Mammary epithelial cell (primary cell): ENCODE measurements at regions not wholly inside any gene's neighbourhood (a gene's known extent, or its start where the extent isn't known, plus 50 kb on each side); places are given as distances from the start of the nearest gene placed in this dataset.

Experiments used
- EZH2 ChIP-seq: IDR thresholded peaks from 2 replicates; pipeline ENCODE4 v1.6.1; 2012; ENCODE audit warnings: low read length, inconsistent platforms, borderline replicate concordance
- TF ChIP-seq, protein P1 (sequence below), 2 donors: IDR thresholded peaks in 1 of 2; conservative IDR thresholded peaks in 1 of 2; 2 replicates each; pipeline ENCODE4 v1.5.1; 2011 to 2012; ENCODE audit warnings: inconsistent platforms in 2 of 2, low read length in 2 of 2, mild to moderate bottlenecking in 2 of 2, control low read depth in 1 of 2, low read depth in 1 of 2; ENCODE audit not compliant: insufficient read depth in 1 of 2; ENCODE audit errors: extremely low read depth in 1 of 2

DNA sequence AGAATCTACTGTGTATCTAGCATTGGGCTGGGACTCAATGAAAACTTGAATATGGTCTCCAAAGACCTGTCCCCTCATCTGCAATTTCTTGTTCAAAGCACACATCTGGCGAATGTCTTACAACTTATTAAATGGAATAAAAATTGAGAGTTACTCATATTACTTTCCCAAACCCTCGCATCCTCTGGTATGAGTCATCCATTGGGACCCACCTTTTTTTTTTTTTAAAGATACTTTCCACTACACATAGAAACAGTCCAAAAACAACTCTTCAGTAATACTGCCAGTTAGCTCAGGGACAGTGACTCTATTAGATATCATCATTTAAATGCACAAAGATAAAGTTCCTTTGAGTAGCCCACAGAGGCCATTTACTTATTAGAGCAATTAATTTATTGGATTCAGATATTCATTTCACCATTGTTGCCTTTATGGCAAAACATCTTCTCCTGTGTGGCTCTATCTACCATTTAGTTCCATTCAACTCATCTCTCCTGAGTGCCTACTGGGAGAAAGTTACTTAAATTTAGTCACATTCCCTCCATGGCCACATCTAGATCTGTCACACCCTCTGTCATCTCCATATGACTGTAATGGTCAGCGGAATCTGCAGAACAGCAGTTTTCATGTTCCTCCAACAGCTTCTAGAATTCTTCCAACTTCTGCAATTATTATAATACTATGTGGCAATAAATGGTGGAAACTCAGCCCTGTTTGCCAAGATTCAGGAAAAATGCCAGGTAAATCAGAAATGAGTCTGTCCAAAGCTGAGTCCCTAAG lies 77.9 kb upstream of the ARHGEF3 start:
- TF ChIP-seq, protein P1, sequence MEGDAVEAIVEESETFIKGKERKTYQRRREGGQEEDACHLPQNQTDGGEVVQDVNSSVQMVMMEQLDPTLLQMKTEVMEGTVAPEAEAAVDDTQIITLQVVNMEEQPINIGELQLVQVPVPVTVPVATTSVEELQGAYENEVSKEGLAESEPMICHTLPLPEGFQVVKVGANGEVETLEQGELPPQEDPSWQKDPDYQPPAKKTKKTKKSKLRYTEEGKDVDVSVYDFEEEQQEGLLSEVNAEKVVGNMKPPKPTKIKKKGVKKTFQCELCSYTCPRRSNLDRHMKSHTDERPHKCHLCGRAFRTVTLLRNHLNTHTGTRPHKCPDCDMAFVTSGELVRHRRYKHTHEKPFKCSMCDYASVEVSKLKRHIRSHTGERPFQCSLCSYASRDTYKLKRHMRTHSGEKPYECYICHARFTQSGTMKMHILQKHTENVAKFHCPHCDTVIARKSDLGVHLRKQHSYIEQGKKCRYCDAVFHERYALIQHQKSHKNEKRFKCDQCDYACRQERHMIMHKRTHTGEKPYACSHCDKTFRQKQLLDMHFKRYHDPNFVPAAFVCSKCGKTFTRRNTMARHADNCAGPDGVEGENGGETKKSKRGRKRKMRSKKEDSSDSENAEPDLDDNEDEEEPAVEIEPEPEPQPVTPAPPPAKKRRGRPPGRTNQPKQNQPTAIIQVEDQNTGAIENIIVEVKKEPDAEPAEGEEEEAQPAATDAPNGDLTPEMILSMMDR (conservative IDR thresholded peaks at IDR 0.05 in 1 of 2, IDR thresholded peaks at IDR 0.05 in 1 of 2; ENCODE audit: extremely low read depth in 1 of 2, insufficient read depth in 1 of 2, low read depth in 1 of 2, low read length in 2 of 2): no peak
- no peak for TF ChIP-seq EZH2
